Tibial nerve (tissue), 4 donors: ENCODE measurements at regions not wholly inside any gene's neighbourhood (a gene's known extent, or its start where the extent isn't known, plus 50 kb on each side); places are given as distances from the start of the nearest gene placed in this dataset.

Experiments
- DNase-seq, 2 donors: peaks; one replicate each; pipeline ENCODE4 v3.0.0-alpha.2; 2019; ENCODE audit warnings: low spot score in 2 of 2
- H3K27ac ChIP-seq, 4 donors: fragments of 200-600 bp; sonication (generic) in 3 of 4; one replicate each; pipeline ENCODE4 v1.5.1; 2017 to 2019; ENCODE audit warnings: mild to moderate bottlenecking in 1 of 4
- H3K27me3 ChIP-seq, 2 donors: fragments of 200-600 bp; sonication (generic) in 1 of 2; one replicate each; pipeline versions ENCODE4 v1.5.1 to v1.6.0; 2017 to 2019
- H3K36me3 ChIP-seq, 3 donors: fragments of 200-600 bp; sonication (generic); one replicate each; pipeline ENCODE4 v1.5.1; 2018 to 2019
- H3K4me1 ChIP-seq, 4 donors: fragments of 200-600 bp; sonication (generic) in 3 of 4; one replicate each; pipeline ENCODE4 v1.5.1; 2017 to 2019
- H3K4me3 ChIP-seq, 4 donors: fragments of 200-600 bp; sonication (generic) in 3 of 4; one replicate each; pipeline ENCODE4 v1.5.1; 2017 to 2019; ENCODE audit warnings: mild to moderate bottlenecking in 1 of 4, moderate library complexity in 1 of 4
- H3K9me3 ChIP-seq, 4 donors: fragments of 200-600 bp; sonication (generic) in 3 of 4; one replicate each; pipeline ENCODE4 v1.5.1; 2017 to 2019
- CTCF ChIP-seq, 5 experiments: fragments of 200-600 bp in 3 of 5; fragments of 450-650 bp in 2 of 5; sonication (generic) in 3 of 5; IDR thresholded peaks; one replicate each; pipeline ENCODE4 v1.5.1; 2016 to 2019; ENCODE audit warnings: antibody characterized with exemption in 5 of 5, mild to moderate bottlenecking in 3 of 5, moderate library complexity in 2 of 5
- EP300 ChIP-seq, 2 donors: sonication (generic); formaldehyde crosslinking; IDR thresholded peaks; one replicate each; pipeline ENCODE4 v1.6.1; 2017; ENCODE audit warnings: antibody characterized with exemption in 2 of 2, mild to moderate bottlenecking in 1 of 2
- POLR2A ChIP-seq, 2 donors: fragments of 450-650 bp; IDR thresholded peaks; one replicate each; pipeline ENCODE4 v1.6.1; 2017; ENCODE audit warnings: antibody characterized with exemption in 2 of 2, mild to moderate bottlenecking in 2 of 2, moderate library complexity in 2 of 2
- WGBS, 2 donors: methylation state at CpG; one replicate each; pipeline ENCODE4 v1.1.5; 2018; 5-methylcytosine and 5-hydroxymethylcytosine counted together

GRCh38 chr1:72804541-72804940 is 522.2 kb upstream of the NEGR1 start:
- no peak for DNase-seq
- Histone ChIP-seq H3K4me3 (no peak overlapping the region), H3K9me3 (no peaks in the 10 kb centered on the region), H3K4me1 (no peaks in the 10 kb centered on the region), H3K27me3 (no peaks in the 10 kb centered on the region), H3K27ac (no peak overlapping the region), H3K36me3 (no peaks in the 10 kb centered on the region)
- TF ChIP-seq EP300 (IDR thresholded peaks at IDR 0.05), result no peak
- TF ChIP-seq POLR2A (IDR thresholded peaks at IDR 0.05), result no peak
- TF ChIP-seq CTCF (IDR thresholded peaks at IDR 0.05), result no peak

- Histone ChIP-seq H3K27ac (no peak overlapping the region), H3K27me3 (no peaks in the 10 kb centered on the region), H3K36me3 (no peaks in the 10 kb centered on the region), H3K4me3 (no peak overlapping the region), H3K9me3 (no peaks in the 10 kb centered on the region), H3K4me1 (no peaks in the 10 kb centered on the region)
- no peak for TF ChIP-seq CTCF (IDR thresholded peaks at IDR 0.05)
- TF ChIP-seq EP300 (IDR thresholded peaks at IDR 0.05), result no peak
- DNase-seq, result no peak
- 55 to 62% methylated on average over 1 of the region's 1 CpG for WGBS, 2 donors
Measured at GRCh38 chr1:72781038-72781437, 498.7 kb upstream of the NEGR1 start.

DNA sequence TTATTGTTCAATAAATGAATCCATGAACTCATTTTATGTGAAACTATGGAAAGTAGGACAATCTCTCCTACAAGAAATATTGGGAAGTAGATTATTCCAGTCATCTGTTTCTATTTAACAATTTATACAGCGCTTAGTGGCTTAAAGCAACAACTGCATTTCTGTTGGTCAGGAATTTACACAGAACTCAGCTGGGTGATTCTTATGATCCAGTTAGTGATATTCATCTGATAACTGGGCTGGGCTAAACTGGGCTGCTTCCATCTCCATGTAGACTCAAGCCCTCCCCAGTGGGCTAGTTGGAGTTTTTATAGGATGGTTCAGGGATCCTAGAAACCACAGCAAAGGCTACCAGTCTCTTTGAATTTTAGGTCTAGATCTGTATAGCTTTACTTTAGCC is 497.9 kb upstream of the NEGR1 start:
- no peaks in the 10 kb centered on the region for H3K4me1 ChIP-seq
- H3K9me3 ChIP-seq, result no peaks in the 10 kb centered on the region
- no peaks in the 10 kb centered on the region for H3K27me3 ChIP-seq
- H3K4me3 ChIP-seq, result no peak overlapping the region
- no peak overlapping the region for H3K27ac ChIP-seq
- DNase-seq, result no peak
- H3K36me3 ChIP-seq, result no peaks in the 10 kb centered on the region
- no peak for TF ChIP-seq EP300 (IDR thresholded peaks at IDR 0.05)
- TF ChIP-seq CTCF (IDR thresholded peaks at IDR 0.05), result no peak
- WGBS, 2 donors, result 71 to 79% methylated on average over 1 of the region's 1 CpG

DNA sequence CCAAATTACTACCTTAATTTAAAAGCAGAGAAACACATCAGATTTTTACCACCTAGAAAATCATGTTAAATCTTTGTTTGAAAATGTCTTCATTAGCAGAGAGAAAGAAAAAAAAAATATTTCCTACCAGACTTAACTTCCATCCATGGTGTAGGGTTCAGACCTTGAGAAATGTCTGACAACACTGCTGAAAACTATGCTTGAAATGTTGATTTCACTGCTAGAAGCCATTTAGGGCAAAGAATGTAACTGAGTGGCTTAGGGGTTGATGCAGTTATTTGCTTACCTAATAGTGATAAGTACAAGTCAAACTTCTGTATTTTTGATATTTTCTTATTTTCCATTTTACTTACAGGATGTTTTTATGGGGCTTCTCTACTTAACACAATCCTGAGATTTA is 495.6 kb upstream of the NEGR1 start:
- Histone ChIP-seq H3K27me3 (no peaks in the 10 kb centered on the region), H3K27ac (no peak overlapping the region), H3K36me3 (no peaks in the 10 kb centered on the region), H3K4me1 (no peaks in the 10 kb centered on the region), H3K9me3 (no peaks in the 10 kb centered on the region), H3K4me3 (no peak overlapping the region)
- no peak for DNase-seq
- TF ChIP-seq POLR2A (IDR thresholded peaks at IDR 0.05) (no peak), EP300 (IDR thresholded peaks at IDR 0.05) (no peak), CTCF (IDR thresholded peaks at IDR 0.05) (no peak)

- Histone ChIP-seq H3K27me3 (no peaks in the 10 kb centered on the region), H3K36me3 (no peaks in the 10 kb centered on the region), H3K27ac (no peak overlapping the region), H3K9me3 (no peaks in the 10 kb centered on the region), H3K4me3 (no peak overlapping the region), H3K4me1 (no peaks in the 10 kb centered on the region)
- TF ChIP-seq POLR2A (IDR thresholded peaks at IDR 0.05) (no peak), CTCF (IDR thresholded peaks at IDR 0.05) (no peak), EP300 (IDR thresholded peaks at IDR 0.05) (no peak)
- WGBS, 2 donors, result 74 to 91% methylated on average over 2 of the region's 2 CpGs
- no peak for DNase-seq
Measured at GRCh38 chr1:72763481-72763880, 481.1 kb upstream of the NEGR1 start.
